ENCODE measurements at regions not wholly inside any gene's neighbourhood (a gene's known extent, or its start where the extent isn't known, plus 50 kb on each side); places are given as distances from the start of the nearest gene placed in this dataset.

DNA sequence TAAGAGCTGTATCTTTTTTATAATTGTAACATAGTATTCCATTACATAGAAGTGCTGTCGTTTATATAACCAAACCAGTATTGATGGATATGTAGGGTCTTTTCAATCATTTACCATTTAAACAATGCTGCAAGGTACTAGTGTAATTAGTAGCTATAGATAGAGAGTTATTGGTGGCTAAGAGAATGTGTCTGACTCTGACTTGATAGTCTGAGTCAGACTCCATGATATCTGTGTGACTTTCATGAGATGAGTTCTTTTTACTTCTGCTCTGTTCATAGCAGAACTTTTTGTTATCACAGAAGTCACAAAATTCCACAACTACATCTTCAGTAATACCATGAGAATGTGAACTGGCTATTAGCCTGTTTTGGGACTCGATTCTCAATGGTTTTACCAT is 150.6 kb downstream of the FHIP1A start:
- no peak overlapping the region for H3K4me3 ChIP-seq (ENCODE audit: low read depth, low read length)
- no peak for DNase-seq (ENCODE audit: low read depth)
- TF ChIP-seq, protein P1, sequence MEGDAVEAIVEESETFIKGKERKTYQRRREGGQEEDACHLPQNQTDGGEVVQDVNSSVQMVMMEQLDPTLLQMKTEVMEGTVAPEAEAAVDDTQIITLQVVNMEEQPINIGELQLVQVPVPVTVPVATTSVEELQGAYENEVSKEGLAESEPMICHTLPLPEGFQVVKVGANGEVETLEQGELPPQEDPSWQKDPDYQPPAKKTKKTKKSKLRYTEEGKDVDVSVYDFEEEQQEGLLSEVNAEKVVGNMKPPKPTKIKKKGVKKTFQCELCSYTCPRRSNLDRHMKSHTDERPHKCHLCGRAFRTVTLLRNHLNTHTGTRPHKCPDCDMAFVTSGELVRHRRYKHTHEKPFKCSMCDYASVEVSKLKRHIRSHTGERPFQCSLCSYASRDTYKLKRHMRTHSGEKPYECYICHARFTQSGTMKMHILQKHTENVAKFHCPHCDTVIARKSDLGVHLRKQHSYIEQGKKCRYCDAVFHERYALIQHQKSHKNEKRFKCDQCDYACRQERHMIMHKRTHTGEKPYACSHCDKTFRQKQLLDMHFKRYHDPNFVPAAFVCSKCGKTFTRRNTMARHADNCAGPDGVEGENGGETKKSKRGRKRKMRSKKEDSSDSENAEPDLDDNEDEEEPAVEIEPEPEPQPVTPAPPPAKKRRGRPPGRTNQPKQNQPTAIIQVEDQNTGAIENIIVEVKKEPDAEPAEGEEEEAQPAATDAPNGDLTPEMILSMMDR (IDR thresholded peaks at IDR 0.05; ENCODE audit: insufficient read depth, low read depth, low read length), result no peak

DNA sequence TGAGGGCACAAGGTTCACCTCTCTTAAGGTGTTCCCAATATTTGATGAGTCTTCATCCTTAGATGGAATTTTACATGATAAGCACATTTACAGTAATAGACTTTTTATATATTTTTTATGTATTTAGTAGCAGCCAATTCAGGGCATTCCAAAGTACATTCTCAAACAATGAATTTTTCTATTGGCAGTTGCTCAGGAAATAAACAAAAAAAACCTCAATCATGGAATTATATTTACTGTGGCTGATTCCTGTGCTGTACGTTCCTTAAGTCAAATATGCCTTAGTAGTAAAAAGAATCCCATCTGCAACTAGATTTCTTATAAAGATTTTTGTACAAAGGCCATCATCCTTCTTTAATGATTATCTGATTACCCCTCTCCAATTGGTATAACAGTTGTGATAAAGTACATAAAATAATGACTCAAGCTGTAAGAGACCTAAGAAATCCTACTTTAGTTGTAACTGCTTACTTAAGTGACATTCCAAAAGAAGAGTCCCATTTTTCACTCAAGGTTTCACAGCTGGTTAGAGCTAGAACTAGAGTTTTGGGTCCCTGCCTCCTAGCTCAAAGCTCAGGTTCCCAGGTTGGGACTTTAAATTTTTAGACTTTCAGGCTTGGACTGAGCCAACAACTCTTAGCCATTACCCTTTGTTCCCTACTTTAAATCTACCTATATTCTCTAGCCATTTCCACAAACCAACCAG is 152.7 kb downstream of the FHIP1A start:
- DNase-seq (ENCODE audit: low read depth), result no peak
- TF ChIP-seq, protein P1 (IDR thresholded peaks at IDR 0.05; ENCODE audit: insufficient read depth, low read depth, low read length), result no peak
- no peak overlapping the region for H3K4me3 ChIP-seq (ENCODE audit: low read depth, low read length)

DNA sequence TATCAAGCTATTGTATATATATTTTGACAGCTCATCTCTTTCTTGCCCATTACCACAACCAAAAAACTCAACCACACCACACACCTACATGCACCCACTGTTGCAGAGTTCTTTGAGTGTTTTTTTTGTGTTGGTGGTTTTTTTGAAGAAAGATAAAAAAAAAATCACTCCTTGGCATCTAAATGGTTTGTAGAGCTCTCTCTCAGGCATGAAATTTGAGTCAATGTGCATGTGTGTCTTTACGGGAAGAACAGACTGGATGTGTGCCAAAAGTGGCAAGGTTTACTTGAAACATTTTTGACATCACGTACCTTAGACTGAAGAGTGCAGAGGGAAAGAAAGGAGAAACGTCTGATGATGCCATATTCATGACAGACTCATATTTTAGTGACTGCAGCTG is 154.2 kb downstream of the FHIP1A start:
- DNase-seq (ENCODE audit: low read depth), result no peak

DNA sequence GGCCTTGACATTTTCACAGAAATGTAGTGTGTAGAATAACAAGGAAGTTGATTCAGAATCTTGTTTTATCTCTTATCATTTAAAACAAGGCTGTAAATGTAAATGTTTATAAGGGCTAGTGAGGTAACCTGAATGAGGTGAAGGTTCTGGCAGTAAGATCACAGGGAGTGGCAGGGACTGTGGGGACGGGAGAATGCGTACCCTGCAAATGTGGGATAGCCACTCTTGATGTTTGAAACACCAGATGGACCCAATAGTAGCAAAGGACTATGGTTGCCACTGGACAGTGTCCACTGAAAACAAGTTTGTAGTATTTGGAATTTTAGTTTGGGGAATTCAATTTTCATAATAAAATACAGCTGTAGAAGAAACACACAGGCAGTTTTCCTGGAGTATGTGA is 155.3 kb downstream of the FHIP1A start:
- H3K4me3 ChIP-seq (ENCODE audit: low read depth, low read length), result no peak overlapping the region
- TF ChIP-seq, protein P1 (IDR thresholded peaks at IDR 0.05; ENCODE audit: insufficient read depth, low read depth, low read length), result no peak
- DNase-seq (ENCODE audit: low read depth), result no peak

More for the DNA sequence above, 154.2 kb downstream of the FHIP1A start:
- TF ChIP-seq, protein P1 (IDR thresholded peaks at IDR 0.05; ENCODE audit: insufficient read depth, low read depth, low read length), result no peak
- no peak overlapping the region for H3K4me3 ChIP-seq (ENCODE audit: low read depth, low read length)

DNA sequence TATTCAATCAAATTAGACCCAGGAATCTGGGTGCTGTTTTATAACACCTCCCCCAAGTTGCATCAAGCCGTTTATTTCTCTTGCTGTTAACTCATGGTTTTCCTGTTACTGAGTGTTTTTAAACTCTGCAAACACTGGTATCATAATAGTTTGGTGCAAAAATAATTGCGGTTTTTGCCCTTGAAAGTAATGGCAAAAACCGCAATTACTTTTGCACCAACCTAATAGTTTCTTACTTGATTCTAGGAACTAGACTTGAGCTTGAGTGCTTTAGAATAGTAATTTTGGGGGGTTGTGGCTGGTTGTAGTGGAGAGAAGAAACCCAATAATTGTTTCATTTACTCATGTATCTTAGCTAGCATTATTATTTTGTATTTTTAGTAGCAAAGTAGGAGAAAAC is 156.6 kb downstream of the FHIP1A start:
- H3K4me3 ChIP-seq (ENCODE audit: low read depth, low read length), result no peak overlapping the region
- no peak for DNase-seq (ENCODE audit: low read depth)
- TF ChIP-seq, protein P1 (IDR thresholded peaks at IDR 0.05; ENCODE audit: insufficient read depth, low read depth, low read length), result no peak

DNA sequence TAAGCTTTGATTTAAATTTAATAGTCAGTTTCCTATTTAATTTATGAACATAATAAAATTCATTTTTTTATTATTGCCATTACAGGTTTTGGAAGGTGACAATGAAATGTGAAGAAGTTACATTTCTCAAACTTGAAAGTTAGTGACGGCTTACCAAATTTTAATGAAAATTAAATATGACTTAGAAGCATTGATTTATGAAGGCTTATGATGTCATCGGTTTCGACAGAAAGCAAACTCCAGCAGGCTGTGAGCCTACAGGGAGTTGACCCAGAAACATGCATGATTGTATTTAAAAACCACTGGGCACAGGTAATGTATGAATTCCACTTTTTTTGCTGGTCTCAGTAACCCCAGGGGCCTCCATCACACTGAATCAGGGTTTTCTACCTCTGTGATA is 157.1 kb downstream of the FHIP1A start:
- no peak for DNase-seq (ENCODE audit: low read depth)
- TF ChIP-seq, protein P1 (IDR thresholded peaks at IDR 0.05; ENCODE audit: insufficient read depth, low read depth, low read length), result no peak
- no peak overlapping the region for H3K4me3 ChIP-seq (ENCODE audit: low read depth, low read length)

DNA sequence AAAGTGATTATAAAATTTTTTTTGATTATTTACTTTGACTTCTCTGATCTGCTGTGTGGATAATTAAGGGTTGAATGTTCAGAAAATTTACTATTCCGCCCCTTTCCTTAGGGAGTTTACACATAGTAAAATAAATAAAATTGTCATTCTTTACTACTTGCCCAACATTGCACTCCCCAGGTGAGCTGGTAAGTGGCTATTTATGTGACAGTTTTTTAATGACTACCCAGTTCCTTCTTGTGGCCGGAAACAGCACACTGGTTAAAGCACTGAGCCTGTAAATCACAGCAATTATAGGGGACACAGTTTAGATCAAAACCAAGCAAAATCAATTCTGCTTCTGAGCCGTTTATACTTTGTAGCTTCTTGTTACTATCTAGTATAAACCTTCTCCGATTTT is 158.1 kb downstream of the FHIP1A start:
- H3K4me3 ChIP-seq (ENCODE audit: low read depth, low read length), result no peak overlapping the region
- no peak for DNase-seq (ENCODE audit: low read depth)

More for the DNA sequence above, 158.1 kb downstream of the FHIP1A start:
- TF ChIP-seq, protein P1 (IDR thresholded peaks at IDR 0.05; ENCODE audit: insufficient read depth, low read depth, low read length), result no peak

All from fibroblast of villous mesenchyme (primary cell).